ENCODE measurements at regions not wholly inside any gene's neighbourhood (a gene's known extent, or its start where the extent isn't known, plus 50 kb on each side); places are given as distances from the start of the nearest gene placed in this dataset.

DNA sequence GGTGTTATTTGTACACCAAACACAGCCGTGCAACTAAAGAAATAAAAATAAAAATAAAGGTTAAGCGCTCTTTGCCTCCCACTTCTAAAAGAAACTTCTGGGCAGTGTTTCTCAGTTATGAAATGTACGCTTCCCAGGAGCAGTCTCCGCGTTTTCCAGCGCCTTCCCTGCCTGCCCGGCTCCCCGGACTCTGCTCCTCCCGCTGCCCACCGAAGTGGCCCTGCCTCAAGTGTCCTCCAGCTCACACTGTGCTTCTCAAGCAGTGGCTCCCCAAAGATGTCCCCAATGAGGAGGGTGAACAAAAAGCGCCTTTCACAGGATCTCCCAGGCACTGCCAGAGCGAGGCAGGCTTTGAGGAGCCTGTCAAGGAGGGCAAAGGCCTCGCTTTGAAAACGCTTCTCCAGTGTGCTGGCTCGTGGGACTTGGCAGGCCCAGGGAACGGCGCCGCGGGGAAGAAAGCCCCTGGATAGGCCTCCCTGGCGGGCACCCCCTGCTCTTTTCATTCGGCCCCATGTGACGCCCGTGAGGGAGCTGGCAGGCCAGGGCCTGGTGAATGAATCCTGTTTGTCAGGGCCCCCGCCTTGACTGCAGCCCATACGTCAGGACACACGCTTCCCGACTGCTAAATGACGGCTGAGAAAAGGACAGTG, 187.1 kb downstream of the FOXO1 start (continued):
- TF ChIP-seq, protein P1, sequence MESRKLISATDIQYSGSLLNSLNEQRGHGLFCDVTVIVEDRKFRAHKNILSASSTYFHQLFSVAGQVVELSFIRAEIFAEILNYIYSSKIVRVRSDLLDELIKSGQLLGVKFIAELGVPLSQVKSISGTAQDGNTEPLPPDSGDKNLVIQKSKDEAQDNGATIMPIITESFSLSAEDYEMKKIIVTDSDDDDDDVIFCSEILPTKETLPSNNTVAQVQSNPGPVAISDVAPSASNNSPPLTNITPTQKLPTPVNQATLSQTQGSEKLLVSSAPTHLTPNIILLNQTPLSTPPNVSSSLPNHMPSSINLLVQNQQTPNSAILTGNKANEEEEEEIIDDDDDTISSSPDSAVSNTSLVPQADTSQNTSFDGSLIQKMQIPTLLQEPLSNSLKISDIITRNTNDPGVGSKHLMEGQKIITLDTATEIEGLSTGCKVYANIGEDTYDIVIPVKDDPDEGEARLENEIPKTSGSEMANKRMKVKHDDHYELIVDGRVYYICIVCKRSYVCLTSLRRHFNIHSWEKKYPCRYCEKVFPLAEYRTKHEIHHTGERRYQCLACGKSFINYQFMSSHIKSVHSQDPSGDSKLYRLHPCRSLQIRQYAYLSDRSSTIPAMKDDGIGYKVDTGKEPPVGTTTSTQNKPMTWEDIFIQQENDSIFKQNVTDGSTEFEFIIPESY (IDR thresholded peaks at IDR 0.05), result no peak
- no peak for TF ChIP-seq IKZF1 (conservative IDR thresholded peaks at IDR 0.05)
- TF ChIP-seq BMI1 (IDR thresholded peaks at IDR 0.05; ENCODE audit: borderline replicate concordance), result no peak
- TF ChIP-seq, protein P2, sequence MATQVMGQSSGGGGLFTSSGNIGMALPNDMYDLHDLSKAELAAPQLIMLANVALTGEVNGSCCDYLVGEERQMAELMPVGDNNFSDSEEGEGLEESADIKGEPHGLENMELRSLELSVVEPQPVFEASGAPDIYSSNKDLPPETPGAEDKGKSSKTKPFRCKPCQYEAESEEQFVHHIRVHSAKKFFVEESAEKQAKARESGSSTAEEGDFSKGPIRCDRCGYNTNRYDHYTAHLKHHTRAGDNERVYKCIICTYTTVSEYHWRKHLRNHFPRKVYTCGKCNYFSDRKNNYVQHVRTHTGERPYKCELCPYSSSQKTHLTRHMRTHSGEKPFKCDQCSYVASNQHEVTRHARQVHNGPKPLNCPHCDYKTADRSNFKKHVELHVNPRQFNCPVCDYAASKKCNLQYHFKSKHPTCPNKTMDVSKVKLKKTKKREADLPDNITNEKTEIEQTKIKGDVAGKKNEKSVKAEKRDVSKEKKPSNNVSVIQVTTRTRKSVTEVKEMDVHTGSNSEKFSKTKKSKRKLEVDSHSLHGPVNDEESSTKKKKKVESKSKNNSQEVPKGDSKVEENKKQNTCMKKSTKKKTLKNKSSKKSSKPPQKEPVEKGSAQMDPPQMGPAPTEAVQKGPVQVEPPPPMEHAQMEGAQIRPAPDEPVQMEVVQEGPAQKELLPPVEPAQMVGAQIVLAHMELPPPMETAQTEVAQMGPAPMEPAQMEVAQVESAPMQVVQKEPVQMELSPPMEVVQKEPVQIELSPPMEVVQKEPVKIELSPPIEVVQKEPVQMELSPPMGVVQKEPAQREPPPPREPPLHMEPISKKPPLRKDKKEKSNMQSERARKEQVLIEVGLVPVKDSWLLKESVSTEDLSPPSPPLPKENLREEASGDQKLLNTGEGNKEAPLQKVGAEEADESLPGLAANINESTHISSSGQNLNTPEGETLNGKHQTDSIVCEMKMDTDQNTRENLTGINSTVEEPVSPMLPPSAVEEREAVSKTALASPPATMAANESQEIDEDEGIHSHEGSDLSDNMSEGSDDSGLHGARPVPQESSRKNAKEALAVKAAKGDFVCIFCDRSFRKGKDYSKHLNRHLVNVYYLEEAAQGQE (IDR thresholded peaks at IDR 0.05; ENCODE audit: low read depth, low read length), result no peak
